SHP77 (cell line): ENCODE measurements at regions not wholly inside any gene's neighbourhood (a gene's known extent, or its start where the extent isn't known, plus 50 kb on each side); places are given as distances from the start of the nearest gene placed in this dataset.
A peak's percentile ranks its signal among the peaks of the same experiment; 100 is the strongest.
"Not testable (repeated sequence)": the region's sequence is repeated elsewhere in the genome, so short reads cannot be mapped to it uniquely, and the experiment has no call there.

Experiments used
- DNase-seq, 2 experiments: peaks; one replicate each; lab custom pipeline; 2025; lab: John Stamatoyannopoulos, UW

- no peak for DNase-seq
Observed at GRCh38 chr9:87781331-87781730, 55.4 kb downstream of the CTSL start.

DNA sequence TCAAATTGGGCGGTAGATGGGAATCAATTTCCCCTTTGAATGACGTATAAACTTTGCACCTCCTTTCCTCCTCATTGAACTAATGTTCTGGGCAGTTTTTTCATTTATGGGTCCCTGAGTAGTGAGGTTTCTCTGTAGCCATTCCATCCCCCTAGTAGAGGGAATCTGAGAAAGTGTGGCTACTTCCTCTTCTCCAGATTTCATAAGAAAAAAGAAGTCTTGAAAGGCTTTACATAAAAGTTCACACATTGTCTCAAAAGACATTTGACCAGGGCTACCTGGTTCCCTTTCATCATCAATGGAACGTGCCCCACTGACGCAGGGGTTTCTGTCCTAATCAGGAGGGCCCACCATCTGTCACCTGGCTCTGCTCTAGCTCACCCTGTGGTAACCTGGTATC is 57.3 kb downstream of the CTSL start:
- DNase-seq: no peak

DNA sequence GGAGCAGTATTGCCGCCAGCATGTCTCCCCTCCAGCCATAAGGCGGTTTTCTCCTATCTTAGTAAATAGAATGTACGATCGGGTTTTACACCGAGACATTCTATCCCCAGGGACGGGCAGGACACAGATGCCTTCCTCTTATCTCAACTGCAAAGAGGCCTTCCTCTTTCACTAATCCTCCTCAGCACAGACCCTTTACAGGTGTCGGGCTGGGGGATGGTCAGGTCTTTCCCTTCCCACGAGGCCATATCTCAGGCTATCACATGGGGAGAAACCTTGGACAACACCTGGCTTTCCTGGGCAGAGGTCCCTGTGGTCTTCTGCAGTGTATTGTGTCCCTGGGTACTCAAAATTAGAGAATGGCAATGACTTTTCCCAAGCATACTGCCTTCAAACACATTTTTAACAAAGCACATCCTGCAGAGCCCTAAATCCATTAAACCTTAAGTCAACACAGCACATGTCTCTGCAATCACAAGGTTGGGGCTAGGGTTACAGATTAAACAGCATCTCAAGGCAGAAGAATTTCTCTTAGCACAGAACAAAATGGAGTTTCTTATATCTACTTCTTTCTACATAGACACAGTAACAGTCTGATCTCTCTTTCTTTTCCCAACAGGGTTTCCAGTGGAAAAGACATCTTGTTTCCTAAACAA is 59.5 kb downstream of the CTSL start:
- DNase-seq: not testable (repeated sequence)

GRCh38 chr9:87786423-87786822 is 60.5 kb downstream of the CTSL start:
- DNase-seq: no peak

- no peak for DNase-seq
Observed at GRCh38 chr9:87786876-87787275, 61.0 kb downstream of the CTSL start.

DNA sequence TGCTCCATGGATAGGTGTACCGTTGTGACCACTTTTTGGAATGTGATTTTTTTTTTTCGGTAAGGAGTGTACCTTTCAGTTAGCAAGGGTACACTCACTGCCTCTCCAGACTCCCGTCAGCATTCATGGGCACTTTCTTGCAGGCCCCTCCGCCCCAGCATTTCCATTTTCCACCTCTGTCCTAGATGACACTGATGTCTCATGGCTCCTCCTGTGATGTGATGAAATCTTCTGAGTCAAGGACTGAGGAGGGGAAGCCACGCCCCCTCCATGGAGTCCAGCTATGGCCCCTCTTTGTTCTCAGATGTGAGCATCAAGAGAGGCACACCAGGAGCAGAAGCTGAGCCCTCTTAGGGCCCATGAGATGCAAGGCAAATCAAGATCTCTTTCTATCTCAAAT is 61.8 kb downstream of the CTSL start:
- no peak for DNase-seq

DNA sequence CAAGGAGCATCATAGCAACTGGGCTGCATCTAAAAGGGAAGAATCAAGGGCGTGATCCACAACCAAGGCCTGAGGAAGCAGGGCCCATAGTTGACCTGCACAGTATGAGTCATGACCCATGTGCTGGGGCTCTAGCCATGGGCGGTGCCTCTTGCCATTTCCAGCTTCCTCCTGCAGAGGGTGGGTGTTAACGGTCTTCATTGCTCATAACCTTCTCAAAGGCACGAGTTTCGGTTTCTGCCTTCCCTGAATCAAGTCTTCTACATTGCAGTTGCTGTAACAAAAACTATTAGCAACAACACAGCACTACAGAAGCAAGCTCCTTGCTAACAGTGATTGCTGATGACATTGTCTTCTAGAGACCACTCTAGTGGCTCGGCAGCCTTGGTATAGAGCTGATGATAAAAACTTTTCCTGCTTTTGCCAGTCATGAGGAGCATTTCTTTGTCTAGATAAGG is 66.9 kb downstream of the CTSL start:
- peak; percentile 4 to 9 for DNase-seq

GRCh38 chr9:87793292-87793691 is 67.4 kb downstream of the CTSL start:
- no peak for DNase-seq

DNA sequence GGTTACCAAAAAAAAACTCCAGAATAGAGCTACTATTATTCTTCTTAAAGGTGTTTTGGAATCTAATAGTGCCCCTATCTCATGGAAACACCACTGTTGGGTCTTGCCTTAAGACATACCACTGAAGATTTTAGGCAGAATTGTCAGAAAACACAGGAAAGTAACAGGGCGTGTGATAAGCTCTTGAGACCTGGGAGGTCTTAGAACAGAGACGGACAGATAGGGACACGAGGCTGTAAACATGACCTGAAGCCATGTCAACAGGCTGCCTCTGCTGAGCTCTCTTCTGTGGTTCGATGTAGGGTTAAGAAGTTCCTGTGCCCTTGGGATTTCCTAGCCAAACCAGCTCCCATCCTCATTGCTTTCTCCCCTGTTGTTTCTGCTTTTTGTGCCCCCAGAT is 69.3 kb downstream of the CTSL start:
- no peak for DNase-seq

GRCh38 chr9:87796196-87796595 is 70.3 kb downstream of the CTSL start:
- DNase-seq: no peak

DNA sequence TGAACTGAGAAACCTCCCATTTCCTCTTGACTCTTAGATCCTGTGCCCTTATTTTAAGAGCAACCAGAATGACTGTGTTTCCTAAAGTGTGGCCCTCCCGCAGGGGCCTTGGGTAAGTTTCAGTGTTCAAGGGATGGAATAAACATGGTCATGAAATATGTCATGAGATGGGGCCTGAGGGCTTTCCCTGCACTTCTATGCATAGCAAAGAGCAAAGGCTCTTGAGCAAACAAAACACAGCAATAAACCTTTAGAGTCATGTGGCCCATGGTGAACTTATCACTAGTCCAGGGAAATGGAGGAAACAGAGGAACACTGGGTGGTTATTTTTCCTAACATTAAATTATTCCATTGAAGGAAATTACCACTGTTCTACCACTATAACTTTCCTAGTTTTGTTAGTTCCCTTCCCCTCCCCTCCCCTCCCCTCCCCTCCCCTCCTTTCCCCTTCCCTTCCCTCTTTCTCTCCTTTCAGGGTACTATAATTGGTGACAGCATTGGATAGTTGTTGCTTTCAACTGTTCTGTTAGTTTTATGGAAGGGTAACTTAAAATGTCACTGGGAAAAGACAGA is 72.4 kb downstream of the CTSL start:
- no peak for DNase-seq

- no peak for DNase-seq
Observed at GRCh38 chr9:87799503-87799902, 73.6 kb downstream of the CTSL start.

GRCh38 chr9:87800456-87800855 is 74.5 kb downstream of the CTSL start:
- no peak for DNase-seq

DNA sequence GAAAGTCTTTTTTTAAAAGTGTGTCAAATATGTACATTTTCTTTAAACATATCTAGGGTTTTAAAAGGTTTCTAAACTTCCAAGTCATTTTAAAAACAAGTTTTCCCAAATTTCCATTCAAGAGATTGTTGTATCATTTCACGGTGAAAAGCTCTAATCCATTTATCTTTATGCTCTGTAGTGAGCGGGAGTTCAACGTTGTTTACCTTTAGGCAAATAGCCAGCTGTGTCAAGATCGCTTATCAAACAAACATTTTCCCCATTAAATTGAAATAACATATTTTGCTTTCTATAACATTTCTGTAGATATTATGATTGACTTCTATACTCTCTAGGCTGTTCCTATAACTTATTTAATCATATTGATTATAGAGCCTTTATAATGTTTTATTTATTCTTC is 75.1 kb downstream of the CTSL start:
- no peak for DNase-seq

GRCh38 chr9:87803166-87803565 is 77.2 kb downstream of the CTSL start:
- no peak for DNase-seq

DNA sequence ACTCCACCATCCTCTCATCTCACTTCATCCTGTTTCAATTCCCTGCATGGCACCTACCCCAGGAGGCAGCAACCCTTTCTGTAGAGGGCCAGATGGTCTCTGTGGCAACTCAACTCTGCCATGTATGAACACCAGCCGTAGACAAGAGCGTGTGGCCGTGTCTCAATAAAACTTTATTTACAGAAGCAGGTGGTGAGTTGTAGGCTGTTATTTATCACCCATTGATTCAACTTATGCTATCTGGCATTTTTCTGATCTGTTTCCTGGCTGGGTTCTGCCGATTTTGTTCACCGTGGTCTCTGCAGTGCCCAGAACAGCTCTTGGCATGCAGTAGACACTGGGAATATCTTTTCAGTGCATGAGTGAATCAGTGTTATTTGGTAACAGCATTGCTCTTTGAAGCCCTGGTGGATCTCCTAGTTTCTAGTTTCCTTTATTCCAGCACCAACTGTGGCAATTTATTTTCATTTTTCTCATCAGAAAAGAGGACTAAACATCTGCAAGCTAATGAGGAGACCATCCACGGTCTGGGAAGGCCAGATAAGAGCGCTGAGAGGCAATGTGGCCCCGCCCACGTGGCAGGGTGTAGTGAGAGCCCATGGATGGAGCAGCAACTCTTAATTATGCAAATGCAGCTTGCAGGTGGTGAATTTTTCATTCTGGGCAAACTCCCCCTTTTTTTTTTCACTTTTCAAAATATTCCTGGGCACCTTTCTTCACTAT is 77.9 kb downstream of the CTSL start:
- no peak for DNase-seq

GRCh38 chr9:87805259-87805658 is 77.4 kb upstream of the SPATA31E1 start:
- no peak for DNase-seq

GRCh38 chr9:87810008-87810407 is 72.7 kb upstream of the SPATA31E1 start:
- no peak for DNase-seq

GRCh38 chr9:87810679-87811178 is 71.9 kb upstream of the SPATA31E1 start:
- no peak for DNase-seq

- peak in 1 of 2 experiments; percentile 4 for DNase-seq
Observed at GRCh38 chr9:87812375-87813118, 70.1 kb upstream of the SPATA31E1 start.

- no peak for DNase-seq
Observed at GRCh38 chr9:87813119-87813463, 69.6 kb upstream of the SPATA31E1 start.

DNA sequence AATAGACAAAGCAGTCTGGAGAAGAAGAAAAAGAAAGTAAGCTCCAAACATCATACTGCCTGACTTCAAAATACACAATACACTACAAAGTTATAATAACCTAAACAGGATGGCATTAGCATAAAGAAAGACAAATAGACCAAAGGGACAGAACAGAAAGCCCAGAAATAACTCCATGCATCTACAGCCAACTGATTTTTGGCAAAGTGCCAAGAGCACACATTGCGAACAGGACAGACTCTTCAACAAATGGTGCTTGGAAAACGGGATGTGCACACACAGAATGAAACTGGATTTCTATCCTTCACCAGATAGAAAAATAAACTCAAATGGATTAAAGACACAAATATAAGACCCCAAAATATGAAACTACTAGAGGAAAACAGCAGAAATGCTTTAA is 66.6 kb upstream of the SPATA31E1 start:
- DNase-seq: peak; percentile 3 to 23

DNA sequence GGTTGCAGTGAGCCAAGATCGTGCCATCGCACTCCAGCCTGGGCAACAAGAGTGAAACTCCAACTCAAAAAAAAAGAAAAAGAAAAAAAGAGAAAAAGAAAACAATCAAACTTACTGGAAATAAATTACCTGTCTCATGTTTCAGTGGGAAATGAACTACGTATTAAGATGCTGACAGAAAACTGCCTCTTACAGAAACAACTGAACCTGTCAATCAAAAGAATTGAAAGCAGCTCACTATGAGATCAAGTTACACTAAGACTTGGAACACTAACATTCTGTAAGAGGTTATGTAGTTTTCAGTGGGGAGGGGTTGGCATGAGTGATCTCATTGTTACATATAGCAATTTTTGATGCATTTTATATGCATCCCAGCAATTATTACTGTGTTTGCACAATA is 64.4 kb upstream of the SPATA31E1 start:
- no peak for DNase-seq
